ENCODE measurements at regions not wholly inside any gene's neighbourhood (a gene's known extent, or its start where the extent isn't known, plus 50 kb on each side); places are given as distances from the start of the nearest gene placed in this dataset.

GRCh38 chr18:29605365-29605764 lies 1428.4 kb upstream of the CDH2 start:
- DNase-seq (ENCODE audit: low read depth) = no peak
- TF ChIP-seq CTCF (IDR thresholded peaks at IDR 0.05; ENCODE audit: insufficient read depth, low read depth, low read length, missing control alignments) = no peak
- no peak overlapping the region for H3K4me3 ChIP-seq (ENCODE audit: low read length)

- TF ChIP-seq CTCF (IDR thresholded peaks at IDR 0.05; ENCODE audit: insufficient read depth, low read depth, low read length, missing control alignments) = no peak
- no peak overlapping the region for H3K4me3 ChIP-seq (ENCODE audit: low read length)
- DNase-seq (ENCODE audit: low read depth) = no peak
Observed at GRCh38 chr18:29596959-29597358, 1420.0 kb upstream of the CDH2 start.

GRCh38 chr18:29594493-29594892 lies 1417.6 kb upstream of the CDH2 start:
- no peak overlapping the region for H3K4me3 ChIP-seq (ENCODE audit: low read length)
- TF ChIP-seq CTCF (IDR thresholded peaks at IDR 0.05; ENCODE audit: insufficient read depth, low read depth, low read length, missing control alignments) = no peak
- DNase-seq (ENCODE audit: low read depth) = no peak

GRCh38 chr18:29588446-29589100 lies 1411.6 kb upstream of the CDH2 start:
- H3K4me3 ChIP-seq (ENCODE audit: low read length) = no peak overlapping the region
- TF ChIP-seq CTCF (IDR thresholded peaks at IDR 0.05; ENCODE audit: insufficient read depth, low read depth, low read length, missing control alignments) = no peak
- no peak for DNase-seq (ENCODE audit: low read depth)

- no peak overlapping the region for H3K4me3 ChIP-seq (ENCODE audit: low read length)
- TF ChIP-seq CTCF (IDR thresholded peaks at IDR 0.05; ENCODE audit: insufficient read depth, low read depth, low read length, missing control alignments) = no peak
- no peak for DNase-seq (ENCODE audit: low read depth)
Observed at GRCh38 chr18:29586210-29586609, 1409.3 kb upstream of the CDH2 start.

- no peak overlapping the region for H3K4me3 ChIP-seq (ENCODE audit: low read length)
- DNase-seq (ENCODE audit: low read depth) = no peak
- no peak for TF ChIP-seq CTCF (IDR thresholded peaks at IDR 0.05; ENCODE audit: insufficient read depth, low read depth, low read length, missing control alignments)
Observed at GRCh38 chr18:29560270-29560669, 1383.3 kb upstream of the CDH2 start.

- H3K4me3 ChIP-seq (ENCODE audit: low read length) = no peak overlapping the region
- no peak for DNase-seq (ENCODE audit: low read depth)
- no peak for TF ChIP-seq CTCF (IDR thresholded peaks at IDR 0.05; ENCODE audit: insufficient read depth, low read depth, low read length, missing control alignments)
Observed at GRCh38 chr18:29556070-29556469, 1379.1 kb upstream of the CDH2 start.
